WTC11 (cell line): ENCODE measurements at regions not wholly inside any gene's neighbourhood (a gene's known extent, or its start where the extent isn't known, plus 50 kb on each side); places are given as distances from the start of the nearest gene placed in this dataset.

Source experiments
- ATAC-seq: fragments of 200-7000 bp; cut with Tn5 transposase; 2 replicates; pipeline ENCODE4 v1.10.0; 2021; ENCODE audit warnings: mild to moderate bottlenecking, moderate library complexity
- CTCF ChIA-PET: fragments of 300-600 bp; sonication (Branson Sonifier 250); formaldehyde crosslinking; loops from one replicate; lab custom pipeline; 2021; ENCODE audit warnings: antibody characterized with exemption; lab: Charles Lee
- POLR2A ChIA-PET: fragments of 350-600 bp; sonication (Branson Sonifier 250); formaldehyde crosslinking; loops from one replicate; lab custom pipeline; 2021; ENCODE audit warnings: antibody characterized with exemption; lab: Charles Lee
- DNase-seq: peaks from one replicate; pipeline ENCODE4 v3.0.0; 2021; ENCODE audit warnings: low spot score
- H3K27ac Mint-ChIP-seq: 2 replicates; pipeline ENCODE4 v1.8.0; 2021; ENCODE audit warnings: mixed read lengths
- H3K27me3 Mint-ChIP-seq: 2 replicates; pipeline ENCODE4 v1.8.0; 2021; ENCODE audit warnings: low read depth, mild to moderate bottlenecking, moderate library complexity, mixed read lengths
- H3K36me3 Mint-ChIP-seq: 2 replicates; pipeline ENCODE4 v1.8.0; 2021; ENCODE audit warnings: mixed read lengths
- H3K4me1 Mint-ChIP-seq: 2 replicates; pipeline ENCODE4 v1.8.0; 2022; ENCODE audit warnings: mixed read lengths
- H3K4me3 Mint-ChIP-seq: 2 replicates; pipeline ENCODE4 v1.8.0; 2021; ENCODE audit warnings: mild to moderate bottlenecking, moderate library complexity, mixed read lengths
- H3K9me3 Mint-ChIP-seq: 2 replicates; pipeline ENCODE4 v1.8.0; 2021; ENCODE audit warnings: mixed read lengths
- ATF3 ChIP-seq: sonication (generic); formaldehyde crosslinking; conservative IDR thresholded peaks from 2 replicates; pipeline ENCODE4 v1.8.1; 2022; ENCODE audit warnings: mild to moderate bottlenecking, missing genetic modification reagents
- CREM ChIP-seq: sonication (generic); formaldehyde crosslinking; IDR thresholded peaks from 2 replicates; pipeline ENCODE4 v1.8.1; 2022; ENCODE audit warnings: mild to moderate bottlenecking, missing genetic modification reagents, moderate library complexity
- ERG ChIP-seq: fragments of 250-450 bp; sonication (Bioruptor Pico); IDR thresholded peaks from 2 replicates; pipeline ENCODE4 v1.8.0; 2021; ENCODE audit warnings: mild to moderate bottlenecking
- ETV6 ChIP-seq: sonication (generic); formaldehyde crosslinking; IDR thresholded peaks from 2 replicates; pipeline ENCODE4 v1.8.1; 2022; ENCODE audit warnings: mild to moderate bottlenecking, missing genetic modification reagents
- FOXP1 ChIP-seq: sonication (generic); formaldehyde crosslinking; IDR thresholded peaks from 2 replicates; pipeline ENCODE4 v1.8.0; 2022; ENCODE audit warnings: missing genetic modification reagents, mild to moderate bottlenecking, moderate library complexity, borderline replicate concordance
- GRHL2 ChIP-seq: fragments of 250-450 bp; sonication (Bioruptor Pico); IDR thresholded peaks from 2 replicates; pipeline ENCODE4 v1.8.0; 2022; ENCODE audit warnings: mild to moderate bottlenecking, moderate library complexity; ENCODE audit not compliant: insufficient replicate concordance, severe bottlenecking
- HMGA2 ChIP-seq: fragments of 250-450 bp; sonication (Bioruptor Pico); IDR thresholded peaks from 2 replicates; pipeline ENCODE4 v1.4.0; 2021; ENCODE audit warnings: mild to moderate bottlenecking, moderate library complexity
- MYBL2 ChIP-seq: sonication (generic); formaldehyde crosslinking; IDR thresholded peaks from 2 replicates; pipeline ENCODE4 v1.8.1; 2023; ENCODE audit warnings: mild to moderate bottlenecking, moderate library complexity, missing genetic modification reagents
- NFATC4 ChIP-seq: fragments of 250-450 bp; sonication (Bioruptor Pico); IDR thresholded peaks from 2 replicates; pipeline ENCODE4 v1.9.0; 2021; ENCODE audit warnings: mild to moderate bottlenecking
- SMAD4 ChIP-seq: sonication (generic); formaldehyde crosslinking; IDR thresholded peaks from 2 replicates; pipeline ENCODE4 v1.8.0; 2022; ENCODE audit warnings: mild to moderate bottlenecking, missing genetic modification reagents
- ZNF219 ChIP-seq: sonication (generic); formaldehyde crosslinking; IDR thresholded peaks from 2 replicates; pipeline ENCODE4 v1.8.0; 2023; ENCODE audit warnings: missing genetic modification reagents, mild to moderate bottlenecking, borderline replicate concordance
- ZNF512 ChIP-seq: sonication (generic); formaldehyde crosslinking; IDR thresholded peaks from 2 replicates; pipeline ENCODE4 v1.8.1; 2022; ENCODE audit warnings: missing genetic modification reagents, borderline replicate concordance
- TF ChIP-seq, protein P1 (sequence below): sonication (generic); formaldehyde crosslinking; IDR thresholded peaks from 2 replicates; pipeline ENCODE4 v1.8.1; 2022; ENCODE audit warnings: low read depth, mild to moderate bottlenecking, moderate library complexity, missing genetic modification reagents, borderline replicate concordance
- TF ChIP-seq, protein P2 (sequence below): fragments of 250-450 bp; sonication (Bioruptor Pico); IDR thresholded peaks from 2 replicates; pipeline ENCODE4 v1.9.0; 2021; ENCODE audit warnings: mild to moderate bottlenecking
- TF ChIP-seq, protein P3 (sequence below): sonication (generic); formaldehyde crosslinking; IDR thresholded peaks from 2 replicates; pipeline ENCODE4 v1.8.1; 2022; ENCODE audit warnings: low read depth, missing genetic modification reagents, borderline replicate concordance
- TF ChIP-seq, protein P4 (sequence below): sonication (generic); formaldehyde crosslinking; IDR thresholded peaks from 2 replicates; pipeline ENCODE4 v1.8.1; 2022; ENCODE audit warnings: mild to moderate bottlenecking, moderate library complexity, missing genetic modification reagents

DNA sequence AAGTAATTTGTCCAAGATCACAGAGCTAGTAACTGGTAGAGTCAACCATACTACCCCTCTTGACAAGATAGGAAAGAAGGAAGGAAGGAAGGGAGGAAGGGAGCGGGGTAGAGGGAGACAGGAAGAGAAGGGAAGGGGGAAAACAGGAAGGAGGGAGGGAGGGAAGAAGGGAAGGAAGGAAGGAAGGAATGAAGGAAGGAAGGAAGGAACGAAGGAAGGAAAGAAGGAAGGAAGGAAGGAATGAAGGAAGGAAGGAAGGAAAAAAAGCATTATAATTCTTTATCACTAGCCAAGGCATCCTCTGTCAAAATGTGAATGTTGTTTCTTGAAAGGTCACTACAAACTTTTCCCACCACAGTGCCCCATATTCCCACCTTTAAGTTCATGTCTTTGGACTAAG lies 223.6 kb downstream of the SHQ1 start:
- H3K27ac Mint-ChIP-seq = no peak overlapping the region
- TF ChIP-seq NFATC4 (no peak), GRHL2 (no peak), MYBL2 (CRISPR knock-in tag) (no peak)
- peaks cover 19% of the 10 kb centered on the region for H3K4me1 Mint-ChIP-seq
- no peak overlapping the region for H3K4me3 Mint-ChIP-seq
- DNase-seq (no peak), ATAC-seq (no peak)
- CTCF ChIA-PET = no interaction called here
- POLR2A ChIA-PET = no interaction called here
- no peaks in the 10 kb centered on the region for H3K9me3 Mint-ChIP-seq
- H3K36me3 Mint-ChIP-seq = no peaks in the 10 kb centered on the region
- H3K27me3 Mint-ChIP-seq = no peaks in the 10 kb centered on the region

DNA sequence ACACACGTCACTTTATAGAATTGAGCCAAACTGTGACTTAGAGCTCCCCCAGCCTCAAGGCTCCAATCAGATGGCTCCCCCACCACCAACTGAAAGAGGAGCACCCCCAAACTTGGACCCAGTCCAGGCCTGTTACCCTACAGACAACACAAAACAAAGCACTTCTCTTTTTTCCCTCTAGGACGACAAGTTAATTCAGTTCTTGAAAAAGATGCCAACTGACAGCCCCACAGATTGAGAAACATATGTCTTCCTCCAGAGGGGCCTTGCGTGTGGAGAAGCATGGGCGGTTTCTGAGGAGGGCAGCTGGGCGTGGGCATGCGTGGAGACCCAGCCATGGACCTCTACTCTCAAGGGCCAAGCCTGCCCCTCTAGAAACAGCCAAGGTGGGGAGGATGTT lies 229.5 kb downstream of the SHQ1 start:
- no peak for TF ChIP-seq GRHL2
- no peak for TF ChIP-seq ZNF219 (CRISPR knock-in tag)
- no peak for TF ChIP-seq FOXP1
- TF ChIP-seq ATF3 = no peak
- no peak for TF ChIP-seq ERG (CRISPR knock-in tag)
- TF ChIP-seq, protein P1, sequence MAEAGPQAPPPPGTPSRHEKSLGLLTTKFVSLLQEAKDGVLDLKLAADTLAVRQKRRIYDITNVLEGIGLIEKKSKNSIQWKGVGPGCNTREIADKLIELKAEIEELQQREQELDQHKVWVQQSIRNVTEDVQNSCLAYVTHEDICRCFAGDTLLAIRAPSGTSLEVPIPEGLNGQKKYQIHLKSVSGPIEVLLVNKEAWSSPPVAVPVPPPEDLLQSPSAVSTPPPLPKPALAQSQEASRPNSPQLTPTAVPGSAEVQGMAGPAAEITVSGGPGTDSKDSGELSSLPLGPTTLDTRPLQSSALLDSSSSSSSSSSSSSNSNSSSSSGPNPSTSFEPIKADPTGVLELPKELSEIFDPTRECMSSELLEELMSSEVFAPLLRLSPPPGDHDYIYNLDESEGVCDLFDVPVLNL (CRISPR knock-in tag) = no peak
- TF ChIP-seq, protein P2, sequence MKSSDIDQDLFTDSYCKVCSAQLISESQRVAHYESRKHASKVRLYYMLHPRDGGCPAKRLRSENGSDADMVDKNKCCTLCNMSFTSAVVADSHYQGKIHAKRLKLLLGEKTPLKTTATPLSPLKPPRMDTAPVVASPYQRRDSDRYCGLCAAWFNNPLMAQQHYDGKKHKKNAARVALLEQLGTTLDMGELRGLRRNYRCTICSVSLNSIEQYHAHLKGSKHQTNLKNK (CRISPR knock-in tag) = no peak
- TF ChIP-seq ETV6 (CRISPR knock-in tag) = no peak
- TF ChIP-seq CREM (CRISPR knock-in tag) = no peak
- TF ChIP-seq, protein P3, sequence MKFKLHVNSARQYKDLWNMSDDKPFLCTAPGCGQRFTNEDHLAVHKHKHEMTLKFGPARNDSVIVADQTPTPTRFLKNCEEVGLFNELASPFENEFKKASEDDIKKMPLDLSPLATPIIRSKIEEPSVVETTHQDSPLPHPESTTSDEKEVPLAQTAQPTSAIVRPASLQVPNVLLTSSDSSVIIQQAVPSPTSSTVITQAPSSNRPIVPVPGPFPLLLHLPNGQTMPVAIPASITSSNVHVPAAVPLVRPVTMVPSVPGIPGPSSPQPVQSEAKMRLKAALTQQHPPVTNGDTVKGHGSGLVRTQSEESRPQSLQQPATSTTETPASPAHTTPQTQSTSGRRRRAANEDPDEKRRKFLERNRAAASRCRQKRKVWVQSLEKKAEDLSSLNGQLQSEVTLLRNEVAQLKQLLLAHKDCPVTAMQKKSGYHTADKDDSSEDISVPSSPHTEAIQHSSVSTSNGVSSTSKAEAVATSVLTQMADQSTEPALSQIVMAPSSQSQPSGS (CRISPR knock-in tag) = no peak
- no peak for TF ChIP-seq ZNF512 (CRISPR knock-in tag)
- TF ChIP-seq, protein P4, sequence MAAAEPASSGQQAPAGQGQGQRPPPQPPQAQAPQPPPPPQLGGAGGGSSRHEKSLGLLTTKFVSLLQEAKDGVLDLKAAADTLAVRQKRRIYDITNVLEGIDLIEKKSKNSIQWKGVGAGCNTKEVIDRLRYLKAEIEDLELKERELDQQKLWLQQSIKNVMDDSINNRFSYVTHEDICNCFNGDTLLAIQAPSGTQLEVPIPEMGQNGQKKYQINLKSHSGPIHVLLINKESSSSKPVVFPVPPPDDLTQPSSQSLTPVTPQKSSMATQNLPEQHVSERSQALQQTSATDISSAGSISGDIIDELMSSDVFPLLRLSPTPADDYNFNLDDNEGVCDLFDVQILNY (CRISPR knock-in tag) = no peak
- no peak for TF ChIP-seq HMGA2 (CRISPR knock-in tag)
- TF ChIP-seq SMAD4 (CRISPR knock-in tag) = no peak
- TF ChIP-seq, all 79 proteins: peak for 0
- CTCF ChIA-PET = no interaction called here
- H3K4me1 Mint-ChIP-seq = no peaks in the 10 kb centered on the region
- H3K27ac Mint-ChIP-seq = no peak overlapping the region
- peaks cover 8% of the 10 kb centered on the region for H3K9me3 Mint-ChIP-seq
- no peaks in the 10 kb centered on the region for H3K27me3 Mint-ChIP-seq
- H3K4me3 Mint-ChIP-seq = no peak overlapping the region
- DNase-seq = no peak
- POLR2A ChIA-PET = no interaction called here
- no peak for ATAC-seq
- peaks cover 3% of the 10 kb centered on the region; the same call in 1 of the 2 replicates for H3K36me3 Mint-ChIP-seq
